NOMO-1 treated with DMSO at 0.1 percent for 48 hours (cell line): ENCODE measurements at regions not wholly inside any gene's neighbourhood (a gene's known extent, or its start where the extent isn't known, plus 50 kb on each side); places are given as distances from the start of the nearest gene placed in this dataset.
A peak's percentile ranks its signal among the peaks of the same experiment; 100 is the strongest.

Experiments
- DNase-seq: peaks from one replicate; lab custom pipeline; 2025; ENCODE audit not compliant: unreplicated experiment; lab: John Stamatoyannopoulos, UW

DNA sequence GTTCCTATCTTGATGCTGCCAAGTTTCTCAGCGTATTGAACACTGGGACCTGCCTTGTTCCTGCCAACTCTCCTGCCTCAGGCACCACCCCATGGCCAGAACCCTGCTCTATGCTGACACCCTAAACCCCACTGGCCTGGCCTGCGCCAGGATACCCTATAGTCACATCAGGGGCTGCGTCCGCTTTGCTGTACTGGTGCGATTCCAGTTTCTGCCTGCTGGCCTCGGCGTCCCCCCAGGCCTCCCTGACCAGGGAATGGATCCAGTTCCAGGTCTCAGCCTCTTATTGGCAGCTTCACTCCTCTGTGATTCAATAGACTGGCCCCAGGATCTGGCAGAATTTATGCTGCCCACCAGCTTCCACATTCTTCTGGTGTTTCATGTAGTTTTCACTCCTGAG lies 55.0 kb downstream of the GPR6 start:
- DNase-seq: no peak

- DNase-seq: no peak
Measured at GRCh38 chr6:110033749-110034666, 55.9 kb downstream of the GPR6 start.

DNA sequence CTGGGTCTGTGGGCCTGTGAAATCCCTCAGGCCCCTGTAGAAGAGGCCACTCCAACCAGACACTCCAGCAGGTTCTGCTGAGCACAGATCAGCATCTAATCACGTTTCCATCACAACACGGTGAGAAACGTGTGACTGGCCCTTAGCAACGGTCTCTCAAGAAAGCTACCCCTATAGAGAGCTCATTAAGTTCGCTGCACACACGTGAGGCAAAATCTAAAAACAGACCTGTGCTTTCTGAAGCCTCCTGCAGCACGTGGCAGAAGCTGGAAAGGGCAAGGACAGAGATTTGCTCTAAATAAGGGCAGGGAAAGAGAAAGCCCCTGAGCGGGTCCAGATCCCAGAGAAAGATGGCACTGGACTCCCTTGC lies 56.5 kb downstream of the GPR6 start:
- DNase-seq: no peak

DNA sequence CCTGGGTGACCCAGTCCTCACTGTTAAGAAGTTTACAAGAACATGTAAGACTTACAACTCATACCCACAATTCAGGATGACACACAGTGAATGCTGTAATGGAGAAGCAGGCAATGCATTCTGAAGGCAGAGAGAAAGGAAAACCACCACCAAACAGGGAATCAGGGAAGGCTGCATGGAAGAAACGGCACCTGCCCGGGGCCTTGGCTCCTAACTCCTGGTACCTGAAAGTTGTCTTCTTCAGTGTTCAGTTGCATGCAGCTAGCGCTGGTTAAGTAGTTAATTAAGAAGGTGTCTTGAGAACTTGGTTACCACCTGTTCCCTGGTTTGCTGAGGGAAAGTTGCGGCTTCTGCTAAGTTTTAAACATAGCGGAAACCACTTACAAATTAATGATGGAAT lies 57.2 kb downstream of the GPR6 start:
- DNase-seq: no peak

- no peak for DNase-seq
Measured at GRCh38 chr6:110036408-110037302, 58.5 kb downstream of the GPR6 start.

GRCh38 chr6:110037726-110038295 lies 59.7 kb downstream of the GPR6 start:
- no peak for DNase-seq

DNA sequence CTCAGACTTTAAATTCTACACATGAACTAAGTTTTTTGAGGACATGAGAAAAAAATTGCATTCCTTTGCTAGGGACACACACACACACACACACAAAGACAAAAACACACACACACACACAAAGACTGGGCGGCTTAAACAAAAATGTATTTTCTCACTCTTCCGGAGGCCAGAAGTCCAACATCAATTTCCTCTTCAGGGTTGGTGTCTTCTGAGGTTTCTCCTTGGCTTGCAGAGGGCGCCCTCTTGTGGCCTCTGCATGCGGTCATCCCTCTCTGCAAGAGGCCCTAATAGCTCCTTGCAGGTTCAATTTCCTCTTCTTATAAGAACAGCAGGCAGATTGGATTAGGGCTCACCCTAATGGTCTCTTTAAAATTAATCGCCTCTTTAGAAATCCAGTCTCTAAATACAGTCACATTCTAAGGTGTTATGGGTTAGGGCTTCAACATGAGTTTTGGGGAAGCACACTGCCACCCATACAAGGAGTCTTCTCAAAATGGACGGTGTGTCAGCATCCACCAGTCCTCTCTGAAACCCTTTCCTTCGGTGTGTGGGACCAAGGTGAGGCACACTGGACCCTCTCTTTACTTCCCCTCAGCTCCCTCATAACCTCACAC lies 61.4 kb downstream of the GPR6 start:
- DNase-seq: peak; percentile 86

GRCh38 chr6:110039981-110040383 lies 61.9 kb downstream of the GPR6 start:
- DNase-seq: peak; percentile 63

- no peak for DNase-seq
Measured at GRCh38 chr6:110040716-110041115, 62.6 kb downstream of the GPR6 start.

- DNase-seq: no peak
Measured at GRCh38 chr6:110041126-110041525, 63.0 kb downstream of the GPR6 start.

DNA sequence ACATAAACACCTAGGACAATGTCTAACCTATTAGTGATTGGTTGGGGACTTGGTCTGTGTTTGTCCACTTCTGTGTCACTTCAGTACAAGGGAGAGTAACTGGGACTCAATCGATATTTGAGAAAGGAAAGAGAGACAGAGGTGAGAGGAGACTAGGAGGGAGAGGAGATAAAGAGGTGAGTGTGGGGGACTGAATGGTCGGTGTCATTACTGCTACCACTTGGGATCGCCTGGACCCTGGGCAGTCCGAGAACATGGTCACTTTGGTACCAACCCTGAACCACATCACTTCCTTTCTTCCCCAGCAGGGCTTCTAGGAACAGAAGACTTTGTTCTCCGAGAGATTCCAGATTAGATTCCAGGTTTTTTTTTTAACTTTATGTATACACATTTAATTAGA lies 63.7 kb downstream of the GPR6 start:
- no peak for DNase-seq

- DNase-seq: no peak
Measured at GRCh38 chr6:110042670-110043296, 64.7 kb downstream of the GPR6 start.

- DNase-seq: no peak
Measured at GRCh38 chr6:110043366-110043994, 65.4 kb downstream of the GPR6 start.

DNA sequence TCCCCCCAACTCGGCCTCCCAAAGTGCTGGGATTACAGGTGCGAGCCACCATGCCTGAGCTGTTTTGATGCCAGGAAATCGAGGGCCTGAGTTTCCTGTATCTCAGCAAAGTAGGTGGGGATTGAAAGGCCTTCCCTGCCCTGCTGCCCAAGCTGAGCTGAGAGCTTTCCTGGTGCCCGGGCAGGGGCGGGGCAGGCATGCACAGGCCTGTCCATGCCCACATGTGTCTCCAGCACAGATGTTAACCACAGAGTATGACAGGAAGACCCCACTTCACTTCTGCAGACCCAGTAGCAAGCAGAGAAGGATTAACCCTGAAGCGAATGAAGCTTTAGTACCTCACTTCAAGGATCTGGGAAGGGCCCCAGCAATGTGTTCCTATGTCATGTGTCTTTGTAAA lies 66.0 kb downstream of the GPR6 start:
- DNase-seq: no peak

GRCh38 chr6:110044622-110045021 lies 66.5 kb downstream of the GPR6 start:
- DNase-seq: no peak

DNA sequence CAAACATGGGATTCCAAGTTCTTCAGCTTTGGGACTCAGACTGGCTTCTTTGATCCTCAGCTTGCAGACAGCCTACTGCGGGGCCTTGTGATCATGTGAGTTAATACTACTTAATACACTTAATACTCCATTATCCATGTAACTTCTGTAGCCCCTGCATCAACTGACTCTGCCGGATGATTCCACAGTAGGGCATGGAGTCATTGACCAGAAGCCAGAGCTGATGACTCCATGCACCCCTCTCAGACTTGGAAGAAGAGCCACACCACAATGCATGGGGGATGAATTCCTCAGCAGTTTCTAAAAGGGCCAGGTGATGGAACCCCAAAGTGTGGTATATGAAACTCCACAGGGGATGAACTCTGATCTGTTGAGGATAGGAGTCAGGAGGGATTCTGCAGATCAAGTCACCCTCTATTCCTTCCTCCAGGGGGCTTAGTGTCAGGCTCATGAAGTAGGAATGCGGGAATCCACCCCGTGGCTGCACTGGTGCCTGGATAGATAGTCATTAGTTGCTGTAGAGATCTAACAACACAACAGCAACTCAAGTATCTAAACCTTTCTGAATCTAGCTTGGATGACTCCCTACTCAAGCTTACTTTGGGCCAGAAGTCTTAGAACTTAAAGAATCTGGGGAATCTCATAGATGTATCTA lies 70.2 kb downstream of the GPR6 start:
- no peak for DNase-seq

GRCh38 chr6:110049696-110050439 lies 71.8 kb downstream of the GPR6 start:
- no peak for DNase-seq
